IMR-90 (cell line): ENCODE measurements at regions not wholly inside any gene's neighbourhood (a gene's known extent, or its start where the extent isn't known, plus 50 kb on each side); places are given as distances from the start of the nearest gene placed in this dataset.

Source experiments
- CHD1 ChIP-seq: IDR thresholded peaks from 2 replicates; pipeline ENCODE4 v1.6.1; 2012; ENCODE audit warnings: low read depth, low read length, improper control_type of control experiment
- FOS ChIP-seq: fragments of 150-350 bp; IDR thresholded peaks from 2 replicates; pipeline ENCODE4 v1.6.1; 2016; ENCODE audit warnings: low read depth, low read length
- MAZ ChIP-seq: IDR thresholded peaks from 2 replicates; pipeline ENCODE4 v1.6.1; 2012; ENCODE audit warnings: low read depth, mild to moderate bottlenecking, low read length, improper control_type of control experiment, moderate library complexity, borderline replicate concordance
- POLR2A ChIP-seq: IDR thresholded peaks from 2 replicates; pipeline ENCODE4 v1.6.1; 2012; ENCODE audit warnings: mild to moderate bottlenecking, low read depth, low read length
- RAD21 ChIP-seq: IDR thresholded peaks from 2 replicates; pipeline ENCODE4 v1.6.1; 2012; ENCODE audit warnings: low read length, improper control_type of control experiment
- RFX5 ChIP-seq: IDR thresholded peaks from 2 replicates; pipeline ENCODE4 v1.8.0; 2012; ENCODE audit warnings: low read depth, mild to moderate bottlenecking, low read length, moderate library complexity
- TF ChIP-seq, protein P1 (sequence below): conservative IDR thresholded peaks from 2 replicates; pipeline ENCODE4 v1.5.1; 2012; ENCODE audit warnings: mild to moderate bottlenecking, low read depth, low read length, improper control_type of control experiment
- TF ChIP-seq, protein P2 (sequence below): fragments of 150-350 bp; IDR thresholded peaks from 2 replicates; pipeline ENCODE4 v1.6.1; 2016; ENCODE audit warnings: low read depth, mild to moderate bottlenecking, low read length, moderate library complexity, borderline replicate concordance

DNA sequence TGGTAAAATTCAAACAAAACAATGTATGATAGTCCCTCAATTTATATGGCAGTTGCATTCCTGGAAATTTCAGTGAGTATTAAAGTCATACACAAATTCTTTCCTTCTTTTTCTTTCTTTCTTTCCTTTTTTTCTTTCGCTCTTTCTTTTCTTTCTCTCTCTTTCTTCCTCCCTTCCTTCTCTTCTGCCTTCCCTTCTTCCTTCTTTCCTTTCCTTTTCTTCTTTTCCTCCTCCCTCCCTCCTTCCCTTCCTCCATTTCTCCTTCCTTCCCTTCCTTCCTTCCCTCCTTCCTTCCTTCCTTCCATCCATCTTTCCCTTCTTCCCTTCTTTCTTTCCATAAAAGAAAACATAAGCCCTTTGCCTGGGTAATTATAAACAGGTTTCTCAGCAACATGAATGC is 58.1 kb upstream of the HSPB3 start:
- TF ChIP-seq POLR2A (no peak), FOS (no peak), MAZ (no peak), RAD21 (no peak), RFX5 (no peak), CHD1 (no peak)
- TF ChIP-seq, protein P1, sequence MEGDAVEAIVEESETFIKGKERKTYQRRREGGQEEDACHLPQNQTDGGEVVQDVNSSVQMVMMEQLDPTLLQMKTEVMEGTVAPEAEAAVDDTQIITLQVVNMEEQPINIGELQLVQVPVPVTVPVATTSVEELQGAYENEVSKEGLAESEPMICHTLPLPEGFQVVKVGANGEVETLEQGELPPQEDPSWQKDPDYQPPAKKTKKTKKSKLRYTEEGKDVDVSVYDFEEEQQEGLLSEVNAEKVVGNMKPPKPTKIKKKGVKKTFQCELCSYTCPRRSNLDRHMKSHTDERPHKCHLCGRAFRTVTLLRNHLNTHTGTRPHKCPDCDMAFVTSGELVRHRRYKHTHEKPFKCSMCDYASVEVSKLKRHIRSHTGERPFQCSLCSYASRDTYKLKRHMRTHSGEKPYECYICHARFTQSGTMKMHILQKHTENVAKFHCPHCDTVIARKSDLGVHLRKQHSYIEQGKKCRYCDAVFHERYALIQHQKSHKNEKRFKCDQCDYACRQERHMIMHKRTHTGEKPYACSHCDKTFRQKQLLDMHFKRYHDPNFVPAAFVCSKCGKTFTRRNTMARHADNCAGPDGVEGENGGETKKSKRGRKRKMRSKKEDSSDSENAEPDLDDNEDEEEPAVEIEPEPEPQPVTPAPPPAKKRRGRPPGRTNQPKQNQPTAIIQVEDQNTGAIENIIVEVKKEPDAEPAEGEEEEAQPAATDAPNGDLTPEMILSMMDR, result no peak
- TF ChIP-seq, protein P2, sequence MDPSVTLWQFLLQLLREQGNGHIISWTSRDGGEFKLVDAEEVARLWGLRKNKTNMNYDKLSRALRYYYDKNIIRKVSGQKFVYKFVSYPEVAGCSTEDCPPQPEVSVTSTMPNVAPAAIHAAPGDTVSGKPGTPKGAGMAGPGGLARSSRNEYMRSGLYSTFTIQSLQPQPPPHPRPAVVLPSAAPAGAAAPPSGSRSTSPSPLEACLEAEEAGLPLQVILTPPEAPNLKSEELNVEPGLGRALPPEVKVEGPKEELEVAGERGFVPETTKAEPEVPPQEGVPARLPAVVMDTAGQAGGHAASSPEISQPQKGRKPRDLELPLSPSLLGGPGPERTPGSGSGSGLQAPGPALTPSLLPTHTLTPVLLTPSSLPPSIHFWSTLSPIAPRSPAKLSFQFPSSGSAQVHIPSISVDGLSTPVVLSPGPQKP, result no peak
